HEK293 (cell line): ENCODE measurements at regions not wholly inside any gene's neighbourhood (a gene's known extent, or its start where the extent isn't known, plus 50 kb on each side); places are given as distances from the start of the nearest gene placed in this dataset.

Source experiments
- HOXA7 ChIP-seq: sonication (generic); formaldehyde crosslinking; IDR thresholded peaks from 2 replicates; pipeline ENCODE4 v1.8.1; 2022; ENCODE audit warnings: missing genetic modification reagents, borderline replicate concordance
- TCF7L2 ChIP-seq: IDR thresholded peaks from 2 replicates; pipeline ENCODE4 v1.6.1; 2011; ENCODE audit warnings: low read depth, mild to moderate bottlenecking, inconsistent platforms, low read length, moderate library complexity, borderline replicate concordance
- ZNF518A ChIP-seq: fragments of 450-650 bp; formaldehyde crosslinking; conservative IDR thresholded peaks from 2 replicates; pipeline ENCODE4 v1.5.1; 2016; ENCODE audit warnings: low read depth, missing biosample characterization, missing genetic modification characterization
- TF ChIP-seq, protein P1 (sequence below): fragments of 450-650 bp; formaldehyde crosslinking; IDR thresholded peaks from 2 replicates; pipeline ENCODE4 v1.5.1; 2016; ENCODE audit warnings: missing biosample characterization, missing genetic modification characterization

DNA sequence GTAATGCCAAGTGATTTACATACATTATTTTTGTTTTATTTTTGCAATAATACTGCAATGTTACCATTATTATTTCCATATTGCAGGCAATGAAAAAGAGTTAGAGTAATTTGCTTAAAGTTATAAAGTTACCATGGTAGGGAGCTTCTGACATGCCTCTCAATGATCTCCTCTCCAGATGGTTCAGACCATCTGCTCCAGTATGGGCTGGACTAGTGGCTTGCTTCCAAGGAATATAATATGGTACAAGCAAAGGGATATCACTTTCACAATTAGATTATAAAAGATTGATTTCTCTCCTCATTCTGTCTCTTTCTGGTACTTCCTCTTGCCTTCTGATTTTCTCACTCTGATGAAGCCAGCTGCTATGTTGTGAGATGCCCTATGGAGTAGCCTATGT is 245.4 kb downstream of the INSIG2 start:
- TF ChIP-seq HOXA7 (CRISPR knock-in tag) (no peak), TCF7L2 (no peak), ZNF518A (no peak)
- TF ChIP-seq, protein P1, sequence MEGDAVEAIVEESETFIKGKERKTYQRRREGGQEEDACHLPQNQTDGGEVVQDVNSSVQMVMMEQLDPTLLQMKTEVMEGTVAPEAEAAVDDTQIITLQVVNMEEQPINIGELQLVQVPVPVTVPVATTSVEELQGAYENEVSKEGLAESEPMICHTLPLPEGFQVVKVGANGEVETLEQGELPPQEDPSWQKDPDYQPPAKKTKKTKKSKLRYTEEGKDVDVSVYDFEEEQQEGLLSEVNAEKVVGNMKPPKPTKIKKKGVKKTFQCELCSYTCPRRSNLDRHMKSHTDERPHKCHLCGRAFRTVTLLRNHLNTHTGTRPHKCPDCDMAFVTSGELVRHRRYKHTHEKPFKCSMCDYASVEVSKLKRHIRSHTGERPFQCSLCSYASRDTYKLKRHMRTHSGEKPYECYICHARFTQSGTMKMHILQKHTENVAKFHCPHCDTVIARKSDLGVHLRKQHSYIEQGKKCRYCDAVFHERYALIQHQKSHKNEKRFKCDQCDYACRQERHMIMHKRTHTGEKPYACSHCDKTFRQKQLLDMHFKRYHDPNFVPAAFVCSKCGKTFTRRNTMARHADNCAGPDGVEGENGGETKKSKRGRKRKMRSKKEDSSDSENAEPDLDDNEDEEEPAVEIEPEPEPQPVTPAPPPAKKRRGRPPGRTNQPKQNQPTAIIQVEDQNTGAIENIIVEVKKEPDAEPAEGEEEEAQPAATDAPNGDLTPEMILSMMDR (tag by site-specific recombination), result no peak
